Astrocyte of the cerebellum (primary cell): ENCODE measurements at regions not wholly inside any gene's neighbourhood (a gene's known extent, or its start where the extent isn't known, plus 50 kb on each side); places are given as distances from the start of the nearest gene placed in this dataset.

Experiments
- DNase-seq: peaks from one replicate; pipeline ENCODE4 v3.0.0-alpha.2; 2011; ENCODE audit warnings: low read depth
- H3K4me3 ChIP-seq: 2 replicates; pipeline ENCODE4 v1.5.1; 2011; ENCODE audit warnings: mild to moderate bottlenecking, low read depth, low read length, moderate library complexity
- in situ Hi-C: cut with HindIII; loops from 2 replicates; pipeline ENCODE4 v1.10.0; 2017; ENCODE audit warnings: low sequenced_read_pairs
- TF ChIP-seq, protein P1 (sequence below): IDR thresholded peaks from 2 replicates; pipeline ENCODE4 v1.5.1; 2012; ENCODE audit warnings: low read length, low read depth, moderate library complexity, mild to moderate bottlenecking; ENCODE audit errors: missing control alignments

DNA sequence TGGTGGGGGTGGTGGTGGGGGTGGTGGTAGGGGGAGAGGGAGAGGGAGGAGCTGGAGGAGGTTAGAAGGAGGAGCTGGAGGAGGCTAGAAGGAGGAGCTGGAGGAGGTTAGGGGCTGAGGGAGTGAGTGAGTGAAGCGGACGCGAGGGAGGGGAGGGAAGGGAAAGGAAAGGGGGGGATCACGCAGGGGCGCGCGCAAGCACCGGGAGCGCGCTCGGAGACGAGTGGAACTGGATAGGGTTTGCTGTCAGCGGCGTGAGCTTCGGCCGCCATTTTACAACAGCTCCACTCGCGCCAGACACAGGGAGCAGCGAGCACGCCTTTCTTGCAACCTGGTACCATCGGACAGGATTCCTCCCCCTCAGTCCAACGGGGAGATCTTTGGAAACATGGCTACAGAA lies 90.5 kb upstream of the FERMT1 start:
- no peak overlapping the region for H3K4me3 ChIP-seq
- TF ChIP-seq, protein P1, sequence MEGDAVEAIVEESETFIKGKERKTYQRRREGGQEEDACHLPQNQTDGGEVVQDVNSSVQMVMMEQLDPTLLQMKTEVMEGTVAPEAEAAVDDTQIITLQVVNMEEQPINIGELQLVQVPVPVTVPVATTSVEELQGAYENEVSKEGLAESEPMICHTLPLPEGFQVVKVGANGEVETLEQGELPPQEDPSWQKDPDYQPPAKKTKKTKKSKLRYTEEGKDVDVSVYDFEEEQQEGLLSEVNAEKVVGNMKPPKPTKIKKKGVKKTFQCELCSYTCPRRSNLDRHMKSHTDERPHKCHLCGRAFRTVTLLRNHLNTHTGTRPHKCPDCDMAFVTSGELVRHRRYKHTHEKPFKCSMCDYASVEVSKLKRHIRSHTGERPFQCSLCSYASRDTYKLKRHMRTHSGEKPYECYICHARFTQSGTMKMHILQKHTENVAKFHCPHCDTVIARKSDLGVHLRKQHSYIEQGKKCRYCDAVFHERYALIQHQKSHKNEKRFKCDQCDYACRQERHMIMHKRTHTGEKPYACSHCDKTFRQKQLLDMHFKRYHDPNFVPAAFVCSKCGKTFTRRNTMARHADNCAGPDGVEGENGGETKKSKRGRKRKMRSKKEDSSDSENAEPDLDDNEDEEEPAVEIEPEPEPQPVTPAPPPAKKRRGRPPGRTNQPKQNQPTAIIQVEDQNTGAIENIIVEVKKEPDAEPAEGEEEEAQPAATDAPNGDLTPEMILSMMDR = no peak
- no peak for DNase-seq
- in situ Hi-C loops = no loop called here

DNA sequence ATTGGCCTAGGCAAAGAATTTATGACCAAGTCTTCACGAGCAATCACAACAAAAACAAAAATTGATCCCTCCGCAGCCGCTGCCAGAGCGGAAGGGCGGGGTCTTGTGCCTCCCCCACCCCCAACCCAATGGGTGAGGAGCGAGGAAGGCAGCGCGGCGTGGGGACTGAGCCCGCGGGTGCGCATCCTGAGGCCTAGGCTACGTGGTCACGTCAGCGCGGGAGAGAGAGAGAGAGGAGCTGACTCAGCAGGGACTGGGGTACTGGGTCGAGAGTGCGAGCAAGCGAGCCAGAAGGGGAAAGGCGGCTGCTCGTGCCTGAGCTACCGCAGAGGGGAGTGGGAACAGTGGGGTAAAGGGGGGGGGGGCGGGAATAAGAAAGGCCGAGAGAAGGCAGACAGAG lies 90.1 kb upstream of the FERMT1 start:
- no peak overlapping the region for H3K4me3 ChIP-seq
- in situ Hi-C loops = no loop called here
- DNase-seq = no peak
- TF ChIP-seq, protein P1 = no peak

DNA sequence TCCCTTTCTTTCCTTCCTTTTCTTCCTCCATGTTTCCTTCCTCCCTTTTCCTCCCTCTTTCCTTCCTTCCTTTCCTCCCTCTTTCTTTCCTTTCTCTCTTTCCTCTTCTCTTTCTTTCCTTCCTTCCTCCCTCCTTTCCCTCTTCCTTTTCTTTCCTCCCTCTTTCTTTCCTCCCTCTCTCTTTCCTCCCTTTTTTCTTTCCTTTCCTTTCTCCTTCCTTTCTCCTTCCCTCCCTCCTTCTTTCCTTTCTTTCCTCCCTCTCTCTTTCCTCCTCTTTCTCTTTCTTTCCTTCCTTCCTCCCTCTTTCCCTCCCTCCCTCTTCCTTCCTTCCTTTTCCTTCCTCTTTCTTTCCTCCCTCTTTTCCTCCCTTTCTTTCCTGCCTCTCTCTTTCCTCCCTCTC lies 86.3 kb upstream of the FERMT1 start:
- TF ChIP-seq, protein P1 = no peak
- H3K4me3 ChIP-seq = no peak overlapping the region
- DNase-seq = no peak
- in situ Hi-C loops = no loop called here

DNA sequence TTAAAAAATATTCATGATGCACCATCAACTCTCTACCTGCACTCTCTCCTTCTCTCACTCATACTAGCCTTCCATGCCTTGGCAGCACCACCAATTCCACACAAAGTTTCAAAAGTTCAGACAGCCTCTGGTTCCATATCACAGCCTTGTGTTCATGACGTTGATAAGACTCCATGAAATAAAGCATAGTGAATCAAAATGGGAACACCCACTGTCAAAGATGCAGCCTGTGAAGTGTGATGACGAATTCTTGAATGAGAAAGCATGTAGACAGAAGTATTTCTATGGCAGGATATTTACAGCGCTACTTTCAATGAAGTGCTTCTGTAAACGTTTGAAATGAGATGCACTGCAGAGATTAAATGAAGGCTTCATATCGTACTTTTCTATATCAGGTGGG lies 77.3 kb upstream of the FERMT1 start:
- TF ChIP-seq, protein P1 = no peak
- no peak for DNase-seq
- no peak overlapping the region for H3K4me3 ChIP-seq
- in situ Hi-C loops = no loop called here

DNA sequence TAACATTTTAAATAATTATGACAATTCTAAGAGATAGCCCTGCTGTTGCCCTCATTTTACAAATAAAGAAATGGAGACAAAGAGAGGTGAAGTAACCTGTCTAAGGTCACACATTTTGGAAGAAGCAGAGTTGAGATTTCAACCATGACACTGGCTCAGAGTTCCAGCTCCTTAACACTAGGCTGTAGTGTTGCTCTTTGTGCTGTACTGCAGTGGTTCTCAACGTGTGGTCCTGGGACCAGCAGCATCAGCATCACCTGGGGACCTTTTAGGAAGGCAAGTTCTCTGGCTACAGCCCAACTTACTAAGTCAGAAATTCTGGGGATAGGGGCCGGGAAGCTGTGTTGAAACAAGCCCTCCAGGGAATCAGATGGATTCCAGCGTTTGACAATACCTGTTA lies 62.4 kb upstream of the FERMT1 start:
- no peak overlapping the region for H3K4me3 ChIP-seq
- in situ Hi-C loops = no loop called here
- no peak for DNase-seq
- TF ChIP-seq, protein P1 = peak; percentile 23

DNA sequence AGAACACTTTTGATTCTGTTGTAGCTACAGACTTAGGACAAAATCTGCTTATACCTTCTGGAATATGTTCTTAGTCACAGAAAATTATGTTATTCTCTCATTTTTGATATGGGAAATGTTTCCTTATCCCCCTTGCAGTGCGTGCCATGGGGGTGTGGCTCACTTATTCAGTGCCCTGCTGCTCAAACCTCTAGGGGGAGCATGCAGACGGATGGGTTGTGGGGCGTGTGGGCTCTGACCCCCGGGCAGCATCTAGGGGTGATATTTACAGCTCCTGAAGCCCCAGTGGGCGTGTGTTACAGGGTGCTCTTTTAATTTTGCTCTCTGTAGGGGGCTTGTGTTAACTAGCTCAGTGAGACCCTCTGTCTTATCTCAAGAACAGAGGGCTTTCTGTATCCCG lies 61.3 kb upstream of the FERMT1 start:
- H3K4me3 ChIP-seq = no peak overlapping the region
- DNase-seq = no peak
- in situ Hi-C loops = no loop called here

More for the DNA sequence above, 61.3 kb upstream of the FERMT1 start:
- TF ChIP-seq, protein P1 = peak; percentile 13
